GM19351 (cell line): ENCODE measurements at regions not wholly inside any gene's neighbourhood (a gene's known extent, or its start where the extent isn't known, plus 50 kb on each side); places are given as distances from the start of the nearest gene placed in this dataset.
"Not testable (repeated sequence)": the region's sequence is repeated elsewhere in the genome, so short reads cannot be mapped to it uniquely, and the experiment has no call there.

Source experiments
- ATAC-seq: cut with Tn5 transposase; IDR thresholded peaks from one replicate; pipeline ENCODE4 v1.9.1; 2021; ENCODE audit warnings: mild to moderate bottlenecking, moderate library complexity; ENCODE audit not compliant: unreplicated experiment

DNA sequence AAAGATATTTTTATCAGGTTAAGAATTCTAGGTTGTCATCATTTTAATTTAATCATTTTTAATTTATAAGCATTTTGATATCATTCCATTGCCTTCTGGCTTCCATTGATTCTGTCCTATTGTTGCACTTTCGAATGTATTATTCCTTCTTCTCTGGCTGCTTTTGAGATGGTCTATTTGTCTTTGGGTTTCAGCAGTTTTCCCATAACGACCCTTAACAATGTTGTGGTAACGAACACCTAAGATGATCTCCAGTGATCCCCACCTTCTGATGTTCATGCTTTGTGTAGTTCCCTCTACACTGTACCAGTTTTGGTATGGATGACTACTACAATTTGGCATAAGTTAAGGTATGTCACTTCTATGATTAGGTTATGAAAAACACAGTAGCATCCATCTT, 59.9 kb downstream of the MINAR1 start:
- no peak for ATAC-seq

DNA sequence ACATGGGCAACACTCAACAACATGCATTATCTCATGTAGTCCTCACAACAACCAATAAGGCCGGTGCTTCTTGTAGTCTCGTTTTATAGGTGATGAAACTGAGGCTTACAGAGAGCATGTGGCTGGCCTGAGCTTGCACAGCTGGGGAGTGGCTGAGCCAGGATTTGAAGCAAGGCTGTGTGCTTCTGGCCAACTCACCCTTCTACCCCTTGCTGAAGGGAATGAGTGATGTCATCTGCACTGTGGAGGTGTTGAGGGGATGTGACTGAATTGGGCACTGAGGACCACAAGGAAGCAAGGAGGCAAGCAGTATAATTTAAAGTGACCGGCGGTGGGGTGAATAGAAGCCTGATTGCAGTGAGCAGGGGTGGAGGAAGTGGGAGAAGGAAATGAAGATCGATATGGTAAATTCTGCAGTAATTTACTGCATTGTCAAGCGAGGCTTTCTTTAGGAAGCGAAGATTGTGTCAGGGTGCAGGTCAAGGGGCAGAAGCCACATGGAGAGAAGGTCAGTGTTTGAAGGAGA, 62.3 kb downstream of the MINAR1 start:
- ATAC-seq, result no peak

- ATAC-seq, result no peak
These were observed 63.0 kb downstream of the MINAR1 start for GRCh38 chr15:79494963-79495755.

- no peak for ATAC-seq
These were observed 63.6 kb downstream of the MINAR1 start for GRCh38 chr15:79495775-79496174.

DNA sequence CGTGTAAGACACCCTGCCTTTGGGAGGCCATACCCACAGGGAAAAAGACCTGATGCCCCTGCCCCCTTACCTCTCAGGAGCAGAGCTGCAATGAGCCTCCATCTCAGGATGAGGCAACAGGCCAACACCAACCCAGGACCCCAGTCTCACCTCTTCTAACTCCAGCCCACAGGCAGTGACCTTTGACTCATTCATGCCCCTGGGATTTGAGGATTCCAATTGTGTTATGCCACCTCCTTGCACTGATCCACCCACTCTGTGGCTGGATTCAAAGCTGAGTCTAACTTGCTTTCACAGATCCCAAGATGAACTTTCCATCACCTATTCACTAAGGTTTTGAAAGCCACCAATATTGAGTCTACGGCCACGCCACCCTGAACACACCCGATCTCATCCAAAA, 64.7 kb downstream of the MINAR1 start:
- ATAC-seq, result no peak

- no peak for ATAC-seq
These were observed 69.0 kb downstream of the MINAR1 start for GRCh38 chr15:79501086-79501485.

DNA sequence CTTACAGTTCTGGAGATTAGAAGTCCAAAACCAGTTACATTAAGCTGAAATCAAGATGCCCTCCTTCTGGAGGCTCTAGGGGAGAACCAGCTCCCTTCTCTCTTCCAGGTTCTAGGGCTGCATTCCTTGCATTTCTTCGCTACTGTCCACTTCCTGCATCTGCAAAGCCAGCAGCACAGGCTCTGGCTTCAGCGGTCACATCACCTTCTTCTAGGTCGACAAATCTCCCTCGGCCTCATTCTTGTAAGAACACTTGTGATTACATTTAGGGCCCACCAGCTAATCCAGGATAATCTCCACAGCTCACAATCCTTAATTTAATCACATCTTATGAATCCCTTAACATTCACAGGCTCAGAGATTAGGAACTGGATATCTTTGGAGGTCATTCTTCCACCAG, 73.8 kb downstream of the MINAR1 start:
- no peak for ATAC-seq

GRCh38 chr15:79512844-79513243, 80.7 kb downstream of the MINAR1 start:
- not testable (repeated sequence) for ATAC-seq

DNA sequence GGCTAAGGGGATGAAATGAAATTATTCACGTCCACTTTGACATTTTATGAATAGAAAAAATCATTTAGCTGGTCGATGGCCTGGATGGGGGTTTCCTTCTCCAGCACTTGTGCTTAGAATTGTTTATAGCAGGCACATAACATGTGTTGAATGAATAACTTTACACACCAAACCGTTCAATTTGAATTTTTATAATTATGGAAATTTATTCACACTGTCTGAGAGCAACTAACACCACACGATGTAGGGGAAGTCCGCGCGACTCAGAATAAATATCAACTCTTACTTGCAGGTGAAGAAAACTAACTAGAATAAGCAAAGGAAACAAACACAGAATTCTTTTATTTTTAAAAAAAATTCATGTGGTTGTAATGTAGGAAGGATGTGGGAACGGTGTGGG, 81.3 kb downstream of the MINAR1 start:
- no peak for ATAC-seq

- ATAC-seq, result no peak
These were observed 81.8 kb downstream of the MINAR1 start for GRCh38 chr15:79513940-79514339.

- no peak for ATAC-seq
These were observed 83.3 kb downstream of the MINAR1 start for GRCh38 chr15:79515300-79516027.

DNA sequence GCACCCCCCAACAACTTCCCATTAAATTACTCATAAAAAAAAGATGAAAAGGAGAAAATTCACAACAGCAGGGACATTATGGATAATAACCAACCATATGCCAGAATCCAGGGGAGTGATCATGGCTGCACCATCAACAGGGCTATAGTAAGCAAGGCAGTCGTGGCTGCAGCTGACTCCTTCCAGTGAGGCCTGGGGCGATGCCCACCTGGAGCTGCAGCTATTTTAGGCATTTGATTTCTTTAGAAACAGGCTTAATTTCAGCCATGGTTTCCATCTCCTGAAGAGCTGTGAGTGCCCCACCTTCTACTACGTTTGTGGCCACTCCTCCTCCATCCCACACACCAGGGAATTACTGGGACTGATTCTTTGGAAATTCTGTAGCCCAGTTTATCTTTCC, 84.0 kb downstream of the MINAR1 start:
- no peak for ATAC-seq

GRCh38 chr15:79516646-79517045, 84.5 kb downstream of the MINAR1 start:
- ATAC-seq, result no peak

- ATAC-seq, result no peak
These were observed 87.5 kb downstream of the MINAR1 start for GRCh38 chr15:79519628-79520027.

- no peak for ATAC-seq
These were observed 88.5 kb downstream of the MINAR1 start for GRCh38 chr15:79520654-79521053.

- ATAC-seq, result no peak
These were observed 90.5 kb downstream of the MINAR1 start for GRCh38 chr15:79522656-79523055.

DNA sequence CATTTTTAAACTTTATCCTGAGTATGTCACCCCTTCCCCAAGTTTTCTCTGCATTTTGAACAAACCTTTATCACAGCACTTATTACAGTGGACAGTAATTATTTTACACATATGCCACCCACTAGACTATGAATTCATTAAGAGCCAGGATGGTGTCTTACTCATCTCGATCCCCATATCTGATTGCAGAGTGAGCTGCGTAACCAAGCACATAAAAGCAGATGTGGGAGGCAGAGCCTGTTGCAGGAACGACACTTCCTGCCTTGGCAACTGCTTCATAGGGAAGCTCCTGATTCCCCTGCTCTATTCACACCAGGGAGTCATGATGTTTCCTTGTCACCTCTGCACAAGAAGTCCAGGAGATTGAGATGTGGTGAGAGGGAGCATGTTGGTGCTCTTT, 91.1 kb downstream of the MINAR1 start:
- ATAC-seq, result no peak

DNA sequence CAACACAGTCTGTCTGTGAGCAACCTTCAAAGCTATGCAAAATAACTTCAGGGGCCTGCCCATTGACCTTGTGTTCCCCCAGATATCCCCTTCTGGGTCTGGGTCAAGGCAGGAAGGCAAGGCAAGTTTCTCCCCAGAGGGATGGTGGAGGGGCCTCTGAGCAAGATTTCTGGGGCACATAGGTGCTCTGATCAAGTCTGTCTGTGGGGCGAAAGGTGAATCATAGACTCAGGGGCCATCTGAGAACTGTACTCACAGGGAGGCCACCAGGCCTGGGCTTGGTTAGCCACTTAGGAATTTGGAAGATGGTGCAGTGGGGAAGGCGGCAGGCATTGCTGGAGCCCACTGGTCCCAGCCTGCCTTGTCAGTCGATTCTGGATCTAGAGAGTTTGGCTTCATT, 92.4 kb downstream of the MINAR1 start:
- no peak for ATAC-seq

DNA sequence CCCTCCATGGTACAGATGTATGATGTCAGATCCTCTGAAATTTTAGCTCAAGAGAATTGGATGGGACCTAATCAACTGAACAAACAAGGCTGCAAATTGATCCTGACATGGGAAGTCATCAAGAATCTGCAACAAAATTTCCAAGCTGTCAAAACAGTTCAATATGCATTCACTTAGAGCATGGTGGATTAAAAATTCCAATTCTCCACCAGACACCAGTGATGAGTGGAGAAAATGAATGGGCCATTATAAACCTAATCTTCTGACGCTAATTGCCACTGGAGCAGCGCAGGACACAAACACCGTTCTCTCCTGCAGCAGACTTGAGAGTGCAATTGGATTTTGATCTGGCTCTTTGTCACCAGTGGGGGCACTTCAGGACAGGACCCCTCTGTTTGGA, 94.2 kb downstream of the MINAR1 start:
- ATAC-seq, result no peak

DNA sequence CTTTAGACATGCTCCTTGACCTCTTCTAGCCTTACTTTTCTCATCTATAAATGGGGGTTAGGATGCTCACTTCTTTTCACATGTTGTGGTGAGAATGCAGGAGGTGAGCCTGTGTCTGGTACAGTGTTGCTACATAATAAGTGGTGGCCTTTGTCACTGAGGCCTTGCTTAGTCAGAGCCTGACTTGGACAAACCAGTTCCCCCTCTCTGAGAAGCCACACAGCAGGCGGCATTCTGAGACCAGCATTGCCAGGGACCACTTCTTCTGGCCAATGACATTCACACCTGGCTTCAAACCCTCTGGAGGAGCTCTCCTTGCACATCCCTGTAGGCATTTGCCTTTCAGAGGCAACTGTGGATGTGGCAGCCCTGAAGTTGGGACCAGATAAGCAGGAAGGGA, 95.7 kb downstream of the MINAR1 start:
- no peak for ATAC-seq

GRCh38 chr15:79529157-79529785, 97.1 kb downstream of the MINAR1 start:
- ATAC-seq, result no peak

GRCh38 chr15:79535536-79535935, 103.4 kb downstream of the MINAR1 start:
- no peak for ATAC-seq
